HAP-1 (cell line): ENCODE measurements at regions not wholly inside any gene's neighbourhood (a gene's known extent, or its start where the extent isn't known, plus 50 kb on each side); places are given as distances from the start of the nearest gene placed in this dataset.
"Not testable (repeated sequence)": the region's sequence is repeated elsewhere in the genome, so short reads cannot be mapped to it uniquely, and the experiment has no call there.

Source experiments
- DNase-seq, 2 experiments: peaks; one replicate each; pipeline ENCODE4 v3.0.0-alpha.2; 2016 to 2020; ENCODE audit warnings: low spot score in 2 of 2
- H3K27me3 ChIP-seq: fragments of 250-450 bp; sonication (Bioruptor Pico); 2 replicates; pipeline ENCODE4 v1.5.1; 2020; ENCODE audit warnings: low read depth, mild to moderate bottlenecking, moderate library complexity
- H3K36me3 ChIP-seq: fragments of 250-450 bp; sonication (Bioruptor Pico); replicated peaks from 2 replicates; pipeline ENCODE4 v1.5.1; 2020; ENCODE audit warnings: mild to moderate bottlenecking
- H3K4me1 ChIP-seq: fragments of 250-450 bp; sonication (Bioruptor Pico); 2 replicates; pipeline ENCODE4 v1.5.1; 2020; ENCODE audit warnings: mild to moderate bottlenecking
- H3K4me3 ChIP-seq: fragments of 250-450 bp; sonication (Bioruptor Pico); 2 replicates; pipeline ENCODE4 v1.5.1; 2020; ENCODE audit warnings: mild to moderate bottlenecking, moderate library complexity
- H3K9me3 ChIP-seq: fragments of 250-450 bp; sonication (Bioruptor Pico); 2 replicates; pipeline ENCODE4 v1.5.1; 2020; ENCODE audit warnings: mild to moderate bottlenecking, moderate library complexity
- in situ Hi-C: fragments of 300-500 bp; cut with MboI; formaldehyde crosslinking; loops from 3 replicates; pipeline ENCODE4 v1.14.3; 2020; ENCODE audit warnings: low sequenced_read_pairs, inconsistent platforms, mixed read lengths

- Histone ChIP-seq H3K27me3 (no peaks in the 10 kb centered on the region), H3K4me1 (no peaks in the 10 kb centered on the region), H3K9me3 (peaks cover 4% of the 10 kb centered on the region; the same call in 1 of the 2 replicates), H3K36me3 (no peaks in the 10 kb centered on the region), H3K4me3 (no peak overlapping the region)
- no peak for DNase-seq
- in situ Hi-C loops: no loop called here
These were observed 228.0 kb downstream of the SHOX start for GRCh38 chrX:858542-859078.

DNA sequence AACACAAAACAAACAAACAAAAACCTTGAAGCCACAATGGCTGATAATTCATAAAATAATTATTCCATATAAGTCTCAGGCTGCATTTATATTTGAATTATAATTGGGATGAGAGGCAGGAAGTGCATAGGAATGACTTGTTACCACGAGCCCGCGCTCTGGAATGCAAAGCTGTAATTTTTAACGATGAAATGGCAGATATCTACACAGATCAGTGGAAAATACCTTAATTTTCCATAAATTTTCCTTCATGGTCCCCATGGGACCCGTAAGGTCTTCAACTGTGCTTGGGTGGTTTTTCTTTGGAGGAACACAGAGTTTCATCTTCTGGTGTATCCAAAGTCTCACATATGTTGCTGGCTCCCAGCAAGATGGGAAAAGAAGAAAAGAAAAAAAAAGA is 226.8 kb downstream of the SHOX start:
- no peak for DNase-seq

GRCh38 chrX:856566-857290 is 226.1 kb downstream of the SHOX start:
- in situ Hi-C loops: no loop called here

More for the DNA sequence above, 226.8 kb downstream of the SHOX start:
- H3K9me3 ChIP-seq: peaks cover 4% of the 10 kb centered on the region; the same call in 1 of the 2 replicates
- no peaks in the 10 kb centered on the region for H3K27me3 ChIP-seq
- H3K4me3 ChIP-seq: no peak overlapping the region
- H3K36me3 ChIP-seq: no peaks in the 10 kb centered on the region
- no peaks in the 10 kb centered on the region for H3K4me1 ChIP-seq
- in situ Hi-C loops: no loop called here

DNA sequence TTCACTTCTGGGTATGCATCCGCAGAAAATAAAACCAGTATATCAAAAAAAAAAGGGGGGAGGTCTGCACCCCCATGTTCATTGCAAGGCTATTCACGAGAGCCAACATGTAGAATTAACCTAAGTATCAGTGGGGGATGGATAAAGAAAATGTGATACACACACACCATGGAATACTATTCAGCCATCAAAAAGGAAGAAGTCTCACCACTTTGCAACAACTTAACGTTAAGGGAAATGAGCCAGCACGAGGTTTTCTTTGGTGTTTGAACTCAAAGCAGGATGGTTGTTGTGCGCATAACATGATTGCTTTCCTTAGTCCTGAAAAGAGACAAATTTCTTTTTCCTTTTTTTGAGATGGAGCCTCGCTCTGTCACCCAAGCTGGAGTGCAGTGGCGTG is 222.7 kb downstream of the SHOX start:
- no peaks in the 10 kb centered on the region for H3K27me3 ChIP-seq
- no peaks in the 10 kb centered on the region for H3K4me1 ChIP-seq
- peaks cover 2% of the 10 kb centered on the region; the same call in 1 of the 2 replicates for H3K9me3 ChIP-seq
- no peaks in the 10 kb centered on the region for H3K36me3 ChIP-seq
- in situ Hi-C loops: no loop called here
- DNase-seq: no peak
- H3K4me3 ChIP-seq: no peak overlapping the region

More at GRCh38 chrX:856566-857290, 226.1 kb downstream of the SHOX start:
- H3K4me1 ChIP-seq: no peaks in the 10 kb centered on the region
- DNase-seq: no peak
- H3K36me3 ChIP-seq: no peaks in the 10 kb centered on the region
- no peaks in the 10 kb centered on the region for H3K27me3 ChIP-seq
- H3K4me3 ChIP-seq: no peak overlapping the region
- H3K9me3 ChIP-seq: peaks cover 4% of the 10 kb centered on the region; the same call in 1 of the 2 replicates

DNA sequence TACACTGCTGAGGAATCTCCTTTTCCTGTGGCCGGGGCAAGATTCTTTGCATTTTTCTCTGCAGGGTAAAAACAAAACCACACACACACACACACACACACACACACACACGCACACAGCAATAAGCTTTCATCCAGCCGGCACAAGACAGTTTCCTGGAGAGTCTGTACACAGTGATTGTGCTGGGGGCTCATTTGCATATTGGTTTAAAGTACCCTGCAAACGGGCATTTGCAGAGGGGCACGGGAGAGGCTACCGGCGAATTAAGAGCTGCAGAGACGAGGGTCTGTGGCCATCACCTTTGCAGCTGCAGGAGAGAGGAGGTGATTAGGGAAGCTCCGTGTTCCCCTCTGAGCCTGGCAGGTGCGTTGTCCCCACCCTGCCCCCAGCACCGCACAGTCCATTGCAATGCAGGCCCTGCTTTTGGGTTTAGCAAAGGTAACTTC is 219.9 kb downstream of the SHOX start:
- Histone ChIP-seq H3K36me3 (no peaks in the 10 kb centered on the region), H3K4me3 (no peak overlapping the region), H3K27me3 (no peaks in the 10 kb centered on the region), H3K4me1 (no peaks in the 10 kb centered on the region), H3K9me3 (peaks cover 2% of the 10 kb centered on the region; the same call in 1 of the 2 replicates)
- in situ Hi-C loops: no loop called here
- DNase-seq: no peak

- Histone ChIP-seq H3K4me3 (no peak overlapping the region), H3K9me3 (no peaks in the 10 kb centered on the region), H3K4me1 (no peaks in the 10 kb centered on the region), H3K27me3 (no peaks in the 10 kb centered on the region), H3K36me3 (no peaks in the 10 kb centered on the region)
- DNase-seq: no peak
- in situ Hi-C loops: no loop called here
These were observed 217.8 kb downstream of the SHOX start for GRCh38 chrX:848386-848785.

- Histone ChIP-seq H3K36me3 (no peaks in the 10 kb centered on the region), H3K27me3 (no peaks in the 10 kb centered on the region), H3K4me1 (no peaks in the 10 kb centered on the region), H3K9me3 (no peaks in the 10 kb centered on the region), H3K4me3 (no peak overlapping the region)
- in situ Hi-C loops: no loop called here
- DNase-seq: no peak
These were observed 212.7 kb downstream of the SHOX start for GRCh38 chrX:843306-843705.

DNA sequence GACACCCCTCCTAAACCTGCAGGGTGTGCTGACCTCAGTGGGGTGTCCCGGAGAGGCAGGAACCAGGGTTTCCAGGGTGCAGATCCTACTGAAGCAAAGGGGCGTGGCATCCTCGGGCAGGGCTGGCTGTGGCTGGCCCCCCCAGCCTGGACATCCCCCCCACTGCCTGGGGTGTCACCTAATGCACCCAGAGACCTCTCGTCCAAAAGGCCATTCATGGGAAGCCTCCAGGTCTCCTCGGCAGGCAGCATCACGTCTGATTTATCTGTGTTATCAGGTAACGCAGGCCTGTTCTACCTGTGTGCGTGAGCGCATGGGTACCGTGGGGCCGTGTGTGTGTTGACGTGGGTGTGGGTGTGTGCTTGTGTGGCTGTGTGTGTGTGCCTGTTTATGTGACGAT is 210.0 kb downstream of the SHOX start:
- Histone ChIP-seq H3K27me3 (no peaks in the 10 kb centered on the region), H3K4me3 (no peak overlapping the region), H3K9me3 (no peaks in the 10 kb centered on the region), H3K36me3 (no peaks in the 10 kb centered on the region), H3K4me1 (no peaks in the 10 kb centered on the region)
- DNase-seq: no peak
- in situ Hi-C loops: no loop called here

GRCh38 chrX:838666-839065 is 208.1 kb downstream of the SHOX start:
- H3K27me3 ChIP-seq, H3K4me1 ChIP-seq, H3K4me3 ChIP-seq, DNase-seq, H3K36me3 ChIP-seq, H3K9me3 ChIP-seq, in situ Hi-C loops: not testable (repeated sequence)

GRCh38 chrX:835857-836256 is 205.3 kb downstream of the SHOX start:
- DNase-seq, H3K4me1 ChIP-seq, H3K36me3 ChIP-seq, in situ Hi-C loops, H3K9me3 ChIP-seq, H3K27me3 ChIP-seq, H3K4me3 ChIP-seq: not testable (repeated sequence)

DNA sequence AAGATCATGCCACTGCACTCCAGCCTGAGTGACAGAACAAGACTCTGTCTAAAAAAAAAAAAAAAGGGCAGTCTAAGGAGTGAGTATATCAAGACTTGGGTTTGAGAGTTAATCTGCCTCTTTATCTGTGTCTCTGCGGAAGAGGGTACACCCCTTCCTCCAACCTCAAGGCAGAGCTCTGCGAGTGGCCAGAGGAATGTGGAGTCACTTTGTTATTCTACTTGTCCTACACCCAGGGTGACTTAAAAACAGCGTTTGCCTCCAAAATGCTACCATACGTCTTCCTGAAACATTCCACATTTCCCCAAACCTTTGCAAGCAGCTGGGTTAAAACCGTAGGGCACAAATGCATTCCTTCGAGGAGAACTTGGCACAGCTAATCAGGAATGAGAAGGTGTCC is 199.9 kb downstream of the SHOX start:
- no peak overlapping the region for H3K4me3 ChIP-seq

DNA sequence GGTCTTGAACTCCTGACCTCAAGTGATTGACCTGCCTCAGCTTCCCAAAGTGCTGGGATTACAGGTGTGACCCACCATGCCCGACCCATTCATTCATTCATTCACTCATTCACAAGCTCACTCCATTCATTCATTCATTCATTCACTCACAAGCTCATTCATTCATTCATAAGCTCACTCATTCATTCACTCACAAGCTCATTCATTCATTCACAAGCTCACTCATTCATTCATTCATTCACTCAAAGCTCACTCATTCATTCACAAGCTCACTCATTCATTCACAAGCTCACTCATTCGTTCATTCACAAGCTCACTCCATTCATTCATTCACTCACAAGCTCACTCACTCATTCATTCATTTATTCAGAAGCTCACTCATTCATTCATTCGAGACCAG is 198.6 kb downstream of the SHOX start:
- in situ Hi-C loops: no loop called here
- DNase-seq: no peak
- Histone ChIP-seq H3K4me1 (no peaks in the 10 kb centered on the region), H3K9me3 (no peaks in the 10 kb centered on the region), H3K27me3 (no peaks in the 10 kb centered on the region), H3K4me3 (no peak overlapping the region), H3K36me3 (no peaks in the 10 kb centered on the region)

More for the DNA sequence above, 199.9 kb downstream of the SHOX start:
- no peaks in the 10 kb centered on the region for H3K27me3 ChIP-seq
- DNase-seq: no peak
- H3K4me1 ChIP-seq: no peaks in the 10 kb centered on the region
- no peaks in the 10 kb centered on the region for H3K9me3 ChIP-seq
- H3K36me3 ChIP-seq: no peaks in the 10 kb centered on the region
- in situ Hi-C loops: no loop called here

- H3K27me3 ChIP-seq: no peaks in the 10 kb centered on the region
- DNase-seq: no peak
- H3K36me3 ChIP-seq: no peaks in the 10 kb centered on the region
- no peaks in the 10 kb centered on the region for H3K9me3 ChIP-seq
- in situ Hi-C loops: no loop called here
- no peak overlapping the region for H3K4me3 ChIP-seq
- no peaks in the 10 kb centered on the region for H3K4me1 ChIP-seq
These were observed 197.9 kb downstream of the SHOX start for GRCh38 chrX:828411-828959.

- in situ Hi-C loops: no loop called here
- H3K4me3 ChIP-seq: no peak overlapping the region
These were observed 195.9 kb downstream of the SHOX start for GRCh38 chrX:826448-826847.

More at GRCh38 chrX:826448-826847, 195.9 kb downstream of the SHOX start:
- Histone ChIP-seq H3K27me3 (no peaks in the 10 kb centered on the region), H3K9me3 (no peaks in the 10 kb centered on the region), H3K36me3 (no peaks in the 10 kb centered on the region), H3K4me1 (no peaks in the 10 kb centered on the region)
- no peak for DNase-seq
